HG03196 (cell line): ENCODE measurements at regions not wholly inside any gene's neighbourhood (a gene's known extent, or its start where the extent isn't known, plus 50 kb on each side); places are given as distances from the start of the nearest gene placed in this dataset.
"Not testable (repeated sequence)": the region's sequence is repeated elsewhere in the genome, so short reads cannot be mapped to it uniquely, and the experiment has no call there.

Experiments
- ATAC-seq: cut with Tn5 transposase; IDR thresholded peaks from one replicate; pipeline ENCODE4 v1.9.1; 2021; ENCODE audit not compliant: unreplicated experiment

GRCh38 chr3:195976876-195977275 is 68.5 kb upstream of the TNK2 start:
- not testable (repeated sequence) for ATAC-seq

GRCh38 chr3:195974281-195974680 is 65.9 kb upstream of the TNK2 start:
- not testable (repeated sequence) for ATAC-seq

DNA sequence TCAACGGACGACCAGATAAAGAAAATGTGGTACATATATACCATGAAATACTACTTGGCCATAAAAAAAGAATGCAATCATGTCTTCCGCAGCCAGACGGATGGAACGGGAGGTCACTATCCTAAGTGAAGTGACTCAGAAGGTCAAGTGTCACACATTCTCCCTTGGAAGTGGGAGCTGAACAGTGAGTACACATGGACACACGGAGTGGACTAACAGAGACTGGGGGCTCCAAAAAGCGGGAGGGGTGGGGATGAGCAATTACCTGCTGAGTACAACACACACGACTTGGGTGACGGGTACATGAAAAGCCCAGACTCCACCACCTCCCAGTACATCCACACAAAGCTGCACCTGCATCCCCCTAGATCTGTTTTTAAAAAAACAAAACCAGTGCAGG is 62.5 kb upstream of the TNK2 start:
- not testable (repeated sequence) for ATAC-seq

- not testable (repeated sequence) for ATAC-seq
Measured at GRCh38 chr3:195969838-195970776, 61.8 kb upstream of the TNK2 start.

GRCh38 chr3:195969341-195969740 is 61.0 kb upstream of the TNK2 start:
- not testable (repeated sequence) for ATAC-seq

- ATAC-seq = not testable (repeated sequence)
Measured at GRCh38 chr3:195968104-195968503, 59.8 kb upstream of the TNK2 start.

DNA sequence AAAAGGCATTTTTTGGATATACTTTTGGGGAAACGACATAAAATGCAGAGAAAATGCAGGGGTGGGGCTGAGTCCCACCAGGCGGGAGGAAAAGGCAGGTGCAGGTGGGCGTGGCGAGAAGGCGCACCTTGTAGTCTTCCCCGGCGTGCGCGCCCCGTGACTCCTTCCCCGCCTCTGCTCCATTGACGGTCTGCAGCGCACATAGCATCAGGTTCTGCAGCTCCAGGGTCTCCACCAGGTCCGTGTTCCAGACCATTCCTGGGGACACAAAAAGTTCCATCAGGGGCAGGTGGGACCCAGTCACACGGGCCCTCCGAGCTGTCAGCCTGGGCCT is 59.0 kb upstream of the TNK2 start:
- not testable (repeated sequence) for ATAC-seq

DNA sequence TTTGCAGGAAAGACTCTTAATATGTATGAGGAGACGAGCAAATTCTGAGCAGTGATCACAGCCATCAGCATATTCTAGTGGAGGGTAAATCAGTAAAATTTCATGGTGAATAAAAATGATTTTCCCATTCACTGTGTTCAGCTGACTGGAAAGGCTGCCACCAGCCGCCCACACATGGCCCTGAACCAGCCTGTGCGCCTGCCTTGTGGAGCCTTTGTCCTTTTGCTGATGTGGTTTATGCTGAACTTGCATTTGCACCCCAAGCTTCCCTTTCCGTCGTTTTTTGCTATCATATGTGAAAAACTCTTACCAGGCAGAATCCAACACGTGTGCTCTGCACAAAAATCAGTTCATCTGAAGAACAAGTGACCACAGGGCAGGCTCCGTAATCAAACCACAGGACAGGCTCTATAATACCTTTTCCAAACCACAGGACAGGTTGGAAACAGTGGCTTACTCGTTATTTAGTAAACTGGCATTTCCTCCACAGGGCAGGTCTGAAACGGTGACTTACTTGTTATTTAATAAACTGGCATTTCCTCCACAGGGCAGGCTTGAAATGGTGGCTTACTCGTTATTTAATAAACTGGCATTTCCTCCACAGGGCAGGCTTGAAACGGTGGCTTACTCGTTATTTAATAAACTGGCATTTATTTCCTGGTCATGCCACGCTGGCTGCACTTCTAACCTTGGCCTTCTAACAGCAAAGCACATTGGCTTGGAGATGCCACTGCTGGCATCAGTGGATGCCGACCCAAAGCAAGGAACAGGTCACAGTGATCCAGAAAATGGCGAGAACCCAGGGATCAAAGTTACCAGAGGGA is 58.4 kb upstream of the TNK2 start:
- not testable (repeated sequence) for ATAC-seq

GRCh38 chr3:195965217-195965616 is 56.9 kb upstream of the TNK2 start:
- ATAC-seq = not testable (repeated sequence)

- ATAC-seq = not testable (repeated sequence)
Measured at GRCh38 chr3:195964318-195965107, 56.2 kb upstream of the TNK2 start.

- not testable (repeated sequence) for ATAC-seq
Measured at GRCh38 chr3:195962222-195962621, 53.9 kb upstream of the TNK2 start.

DNA sequence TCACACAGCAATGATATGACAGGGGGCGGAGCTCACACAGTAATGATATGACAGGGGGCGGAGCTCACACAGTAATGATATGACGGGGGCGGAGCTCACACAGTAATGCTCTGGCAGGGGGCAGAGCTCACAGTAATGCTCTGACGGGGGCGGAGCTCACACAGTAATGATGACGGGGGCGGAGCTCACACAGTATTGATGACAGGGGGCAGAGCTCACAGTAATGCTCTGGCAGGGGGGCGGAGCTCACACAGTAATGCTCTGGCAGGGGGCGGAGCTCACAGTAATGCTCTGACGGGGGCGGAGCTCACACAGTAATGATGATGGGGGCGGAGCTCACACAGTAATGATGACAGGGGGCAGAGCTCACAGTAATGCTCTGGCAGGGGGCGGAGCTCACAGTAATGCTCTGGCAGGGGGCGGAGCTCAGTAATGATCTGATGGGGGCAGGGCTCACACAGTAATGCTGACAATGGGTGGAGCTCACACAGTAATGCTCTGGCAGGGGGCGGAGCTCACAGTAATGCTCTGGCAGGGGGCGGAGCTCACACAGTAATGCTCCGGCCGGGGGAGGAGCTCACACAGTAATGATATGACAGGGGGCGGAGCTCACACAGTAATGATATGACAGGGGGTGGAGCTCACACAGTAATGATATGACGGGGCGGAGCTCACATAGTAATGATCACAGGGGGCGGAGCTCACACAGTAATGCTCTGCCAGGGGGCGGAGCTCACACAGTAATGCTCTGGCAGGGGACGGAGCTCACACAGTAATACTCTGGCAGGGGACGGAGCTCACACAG is 52.8 kb upstream of the TNK2 start:
- ATAC-seq = not testable (repeated sequence)

- ATAC-seq = not testable (repeated sequence)
Measured at GRCh38 chr3:195960164-195960563, 51.8 kb upstream of the TNK2 start.

DNA sequence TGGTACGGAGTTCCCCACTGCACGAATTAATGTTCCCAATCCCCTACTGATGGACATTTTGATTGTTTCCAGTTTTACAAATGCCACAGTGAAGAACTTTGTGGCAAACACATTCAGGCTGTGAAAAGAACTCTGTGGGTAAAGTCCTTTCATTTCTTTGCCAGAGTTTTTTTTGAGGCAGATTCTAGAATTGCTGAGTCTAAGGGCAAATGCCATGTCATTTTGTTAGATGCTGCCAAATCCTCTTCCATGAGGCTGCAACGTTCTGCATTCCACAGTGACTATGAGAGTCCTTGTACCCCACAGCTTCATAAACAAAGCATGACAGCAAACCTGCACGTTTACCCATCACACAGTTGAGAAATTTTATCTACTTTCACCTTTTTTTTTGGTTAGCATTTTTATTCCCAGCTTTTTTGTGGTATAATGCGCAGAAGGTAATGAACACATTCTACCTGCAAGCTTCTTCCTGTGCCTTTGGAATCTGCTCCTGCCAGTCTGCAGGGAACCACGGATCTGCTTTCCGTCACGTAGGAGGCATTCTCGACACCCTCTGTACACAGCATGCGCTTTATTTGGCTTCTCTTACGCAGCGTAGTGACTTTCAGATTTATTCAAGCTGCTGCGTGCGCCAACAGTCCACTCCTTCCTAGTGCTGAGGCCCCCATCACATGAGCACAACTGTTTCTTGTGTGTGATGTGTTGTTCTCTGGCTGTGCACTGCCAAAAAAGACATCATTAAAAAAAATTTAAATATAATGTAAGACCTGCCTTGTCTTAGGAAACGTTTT is 51.2 kb upstream of the TNK2 start:
- not testable (repeated sequence) for ATAC-seq

DNA sequence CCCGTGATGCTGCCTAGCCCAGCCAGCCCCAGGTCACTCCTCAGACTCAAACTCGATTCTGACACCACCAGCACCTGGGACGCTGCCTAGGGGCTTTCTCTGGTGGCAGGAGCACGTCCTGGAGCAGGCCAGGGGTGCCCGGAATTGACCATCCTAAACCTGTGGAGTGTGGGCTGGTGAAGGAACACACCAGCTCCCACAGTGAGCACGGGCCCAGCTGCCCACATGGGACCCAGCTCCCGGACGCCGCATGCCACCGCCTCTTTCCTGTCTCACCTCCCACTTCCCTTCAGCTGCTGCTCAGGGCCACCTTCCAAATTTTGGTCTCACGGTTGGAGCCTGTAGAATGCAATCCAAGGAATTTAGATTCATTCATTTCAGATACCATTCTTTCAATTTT is 50.4 kb upstream of the TNK2 start:
- not testable (repeated sequence) for ATAC-seq
